ENCODE measurements at regions not wholly inside any gene's neighbourhood (a gene's known extent, or its start where the extent isn't known, plus 50 kb on each side); places are given as distances from the start of the nearest gene placed in this dataset.

- Histone ChIP-seq H3K4me1 (no peaks in the 10 kb centered on the region), H3K4me3 (no peak overlapping the region), H3K36me3 (no peaks in the 10 kb centered on the region), H3K9me3 (peaks cover 0 to 5% (median 0%) of the 10 kb centered on the region in 3 donors), H3K27me3 (no peaks in the 10 kb centered on the region), H3K27ac (no peak overlapping the region)
- intact Hi-C loops (cut with DNase I; ENCODE audit: low total_unique reads): no loop called here
- DNase-seq: no peak
- TF ChIP-seq CTCF (IDR thresholded peaks at IDR 0.05): no peak
Measured at GRCh38 chr6:91279740-91280493, 693.0 kb upstream of the MAP3K7 start.

- Histone ChIP-seq H3K36me3 (no peaks in the 10 kb centered on the region), H3K4me1 (no peaks in the 10 kb centered on the region), H3K4me3 (no peak overlapping the region), H3K27me3 (no peaks in the 10 kb centered on the region), H3K9me3 (peaks cover 0 to 5% (median 0%) of the 10 kb centered on the region in 3 donors), H3K27ac (no peak overlapping the region)
- intact Hi-C loops (cut with DNase I; ENCODE audit: low total_unique reads): no loop called here
- no peak for TF ChIP-seq CTCF (IDR thresholded peaks at IDR 0.05)
- DNase-seq: no peak
Measured at GRCh38 chr6:91278416-91278815, 691.5 kb upstream of the MAP3K7 start.

GRCh38 chr6:91276315-91276714, 689.4 kb upstream of the MAP3K7 start:
- TF ChIP-seq CTCF (IDR thresholded peaks at IDR 0.05): no peak
- H3K27ac ChIP-seq: no peak overlapping the region
- DNase-seq: no peak
- no peaks in the 10 kb centered on the region for H3K36me3 ChIP-seq
- H3K27me3 ChIP-seq: no peaks in the 10 kb centered on the region
- H3K4me3 ChIP-seq: no peak overlapping the region
- H3K4me1 ChIP-seq: no peaks in the 10 kb centered on the region
- no peaks in the 10 kb centered on the region for H3K9me3 ChIP-seq
- intact Hi-C loops (cut with DNase I; ENCODE audit: low total_unique reads): no loop called here

GRCh38 chr6:91273729-91274128, 686.9 kb upstream of the MAP3K7 start:
- intact Hi-C loops (cut with DNase I; ENCODE audit: low total_unique reads): no loop called here
- no peak overlapping the region for H3K27ac ChIP-seq
- no peaks in the 10 kb centered on the region for H3K36me3 ChIP-seq
- DNase-seq: no peak
- no peak overlapping the region for H3K4me3 ChIP-seq
- no peaks in the 10 kb centered on the region for H3K9me3 ChIP-seq
- no peaks in the 10 kb centered on the region for H3K27me3 ChIP-seq
- TF ChIP-seq CTCF (IDR thresholded peaks at IDR 0.05): no peak
- H3K4me1 ChIP-seq: no peaks in the 10 kb centered on the region

- TF ChIP-seq CTCF (IDR thresholded peaks at IDR 0.05): no peak
- intact Hi-C loops (cut with DNase I; ENCODE audit: low total_unique reads): no loop called here
- H3K36me3 ChIP-seq: no peaks in the 10 kb centered on the region
- H3K4me3 ChIP-seq: no peak overlapping the region
- H3K27ac ChIP-seq: no peak overlapping the region
- no peaks in the 10 kb centered on the region for H3K9me3 ChIP-seq
- no peaks in the 10 kb centered on the region for H3K4me1 ChIP-seq
- H3K27me3 ChIP-seq: no peaks in the 10 kb centered on the region
- DNase-seq: no peak
Measured at GRCh38 chr6:91271807-91272206, 684.9 kb upstream of the MAP3K7 start.
